ENCODE measurements at regions not wholly inside any gene's neighbourhood (a gene's known extent, or its start where the extent isn't known, plus 50 kb on each side); places are given as distances from the start of the nearest gene placed in this dataset.
"Not testable (repeated sequence)": the region's sequence is repeated elsewhere in the genome, so short reads cannot be mapped to it uniquely, and the experiment has no call there.

GRCh38 chr11:123330071-123330470, 100.0 kb upstream of the GRAMD1B start:
- Histone ChIP-seq H3K27me3 (ENCODE audit: control insufficient read depth, insufficient read depth, low read length) (no peaks in the 10 kb centered on the region), H3K36me3 (ENCODE audit: control insufficient read depth, insufficient read depth, low read length) (no peaks in the 10 kb centered on the region), H3K4me3 (ENCODE audit: low read depth, low read length) (no peak overlapping the region)
- no peak for DNase-seq (ENCODE audit: low read depth)
- no peak for TF ChIP-seq CTCF (IDR thresholded peaks at IDR 0.05; ENCODE audit: insufficient read depth, low read length, poor library complexity, severe bottlenecking)

- no peak for TF ChIP-seq CTCF (IDR thresholded peaks at IDR 0.05; ENCODE audit: insufficient read depth, low read length, poor library complexity, severe bottlenecking)
- DNase-seq (ENCODE audit: low read depth): no peak
- no peak overlapping the region for H3K4me3 ChIP-seq (ENCODE audit: low read depth, low read length)
- no peaks in the 10 kb centered on the region for H3K36me3 ChIP-seq (ENCODE audit: control insufficient read depth, insufficient read depth, low read length)
- no peaks in the 10 kb centered on the region for H3K27me3 ChIP-seq (ENCODE audit: control insufficient read depth, insufficient read depth, low read length)
Observed at GRCh38 chr11:123328281-123328867, 101.7 kb upstream of the GRAMD1B start.

GRCh38 chr11:123325533-123325932, 104.5 kb upstream of the GRAMD1B start:
- DNase-seq (ENCODE audit: low read depth): no peak
- TF ChIP-seq CTCF (IDR thresholded peaks at IDR 0.05; ENCODE audit: insufficient read depth, low read length, poor library complexity, severe bottlenecking): no peak
- H3K27me3 ChIP-seq (ENCODE audit: control insufficient read depth, insufficient read depth, low read length): no peaks in the 10 kb centered on the region
- H3K4me3 ChIP-seq (ENCODE audit: low read depth, low read length): no peak overlapping the region
- H3K36me3 ChIP-seq (ENCODE audit: control insufficient read depth, insufficient read depth, low read length): no peaks in the 10 kb centered on the region

- H3K36me3 ChIP-seq (ENCODE audit: control insufficient read depth, insufficient read depth, low read length): no peaks in the 10 kb centered on the region
Observed at GRCh38 chr11:123323568-123323967, 106.5 kb upstream of the GRAMD1B start.

GRCh38 chr11:123321636-123322035, 108.4 kb upstream of the GRAMD1B start:
- Histone ChIP-seq H3K36me3 (ENCODE audit: control insufficient read depth, insufficient read depth, low read length) (no peaks in the 10 kb centered on the region), H3K27me3 (ENCODE audit: control insufficient read depth, insufficient read depth, low read length) (no peaks in the 10 kb centered on the region), H3K4me3 (ENCODE audit: low read depth, low read length) (no peak overlapping the region)
- no peak for TF ChIP-seq CTCF (IDR thresholded peaks at IDR 0.05; ENCODE audit: insufficient read depth, low read length, poor library complexity, severe bottlenecking)
- no peak for DNase-seq (ENCODE audit: low read depth)

More at GRCh38 chr11:123323568-123323967, 106.5 kb upstream of the GRAMD1B start:
- no peak for TF ChIP-seq CTCF (IDR thresholded peaks at IDR 0.05; ENCODE audit: insufficient read depth, low read length, poor library complexity, severe bottlenecking)
- DNase-seq (ENCODE audit: low read depth): no peak
- no peaks in the 10 kb centered on the region for H3K27me3 ChIP-seq (ENCODE audit: control insufficient read depth, insufficient read depth, low read length)
- H3K4me3 ChIP-seq (ENCODE audit: low read depth, low read length): no peak overlapping the region

GRCh38 chr11:123318623-123319022, 111.4 kb upstream of the GRAMD1B start:
- no peak for TF ChIP-seq CTCF (IDR thresholded peaks at IDR 0.05; ENCODE audit: insufficient read depth, low read length, poor library complexity, severe bottlenecking)
- H3K27me3 ChIP-seq (ENCODE audit: control insufficient read depth, insufficient read depth, low read length): no peaks in the 10 kb centered on the region

GRCh38 chr11:123318132-123318531, 111.9 kb upstream of the GRAMD1B start:
- H3K36me3 ChIP-seq (ENCODE audit: control insufficient read depth, insufficient read depth, low read length); DNase-seq (ENCODE audit: low read depth); H3K4me3 ChIP-seq (ENCODE audit: low read depth, low read length); H3K27me3 ChIP-seq (ENCODE audit: control insufficient read depth, insufficient read depth, low read length): not testable (repeated sequence)

More at GRCh38 chr11:123318623-123319022, 111.4 kb upstream of the GRAMD1B start:
- no peaks in the 10 kb centered on the region for H3K36me3 ChIP-seq (ENCODE audit: control insufficient read depth, insufficient read depth, low read length)
- H3K4me3 ChIP-seq (ENCODE audit: low read depth, low read length): no peak overlapping the region
- no peak for DNase-seq (ENCODE audit: low read depth)

All from kidney epithelial cell (primary cell).